ENCODE measurements at regions not wholly inside any gene's neighbourhood (a gene's known extent, or its start where the extent isn't known, plus 50 kb on each side); places are given as distances from the start of the nearest gene placed in this dataset.

GRCh38 chr4:111636961-111637585 is 508.2 kb upstream of the FAM241A start (continued):
- TF ChIP-seq HDAC6 (IDR thresholded peaks at IDR 0.05; ENCODE audit: low read depth, low read length) (no peak), FOSL1 (IDR thresholded peaks at IDR 0.05; ENCODE audit: insufficient read depth, low read depth, low read length) (no peak), GABPA (IDR thresholded peaks at IDR 0.05; ENCODE audit: borderline replicate concordance, insufficient read depth, low read length) (no peak), SP1 (IDR thresholded peaks at IDR 0.05; ENCODE audit: low read depth, low read length) (no peak), KDM5A (IDR thresholded peaks at IDR 0.05; ENCODE audit: low read length) (no peak), RNF2 (IDR thresholded peaks at IDR 0.05; ENCODE audit: borderline replicate concordance, low read depth, low read length, missing control alignments, poor library complexity, severe bottlenecking) (no peak), NRF1 (IDR thresholded peaks at IDR 0.05; ENCODE audit: low read depth, low read length) (no peak), SP2 (IDR thresholded peaks at IDR 0.05; ENCODE audit: low read length) (no peak), SIRT6 (IDR thresholded peaks at IDR 0.05; ENCODE audit: low read length) (no peak)
- TF ChIP-seq, protein P1, sequence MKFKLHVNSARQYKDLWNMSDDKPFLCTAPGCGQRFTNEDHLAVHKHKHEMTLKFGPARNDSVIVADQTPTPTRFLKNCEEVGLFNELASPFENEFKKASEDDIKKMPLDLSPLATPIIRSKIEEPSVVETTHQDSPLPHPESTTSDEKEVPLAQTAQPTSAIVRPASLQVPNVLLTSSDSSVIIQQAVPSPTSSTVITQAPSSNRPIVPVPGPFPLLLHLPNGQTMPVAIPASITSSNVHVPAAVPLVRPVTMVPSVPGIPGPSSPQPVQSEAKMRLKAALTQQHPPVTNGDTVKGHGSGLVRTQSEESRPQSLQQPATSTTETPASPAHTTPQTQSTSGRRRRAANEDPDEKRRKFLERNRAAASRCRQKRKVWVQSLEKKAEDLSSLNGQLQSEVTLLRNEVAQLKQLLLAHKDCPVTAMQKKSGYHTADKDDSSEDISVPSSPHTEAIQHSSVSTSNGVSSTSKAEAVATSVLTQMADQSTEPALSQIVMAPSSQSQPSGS (IDR thresholded peaks at IDR 0.05; ENCODE audit: low read length), result no peak
